ENCODE measurements at regions not wholly inside any gene's neighbourhood (a gene's known extent, or its start where the extent isn't known, plus 50 kb on each side); places are given as distances from the start of the nearest gene placed in this dataset.

DNA sequence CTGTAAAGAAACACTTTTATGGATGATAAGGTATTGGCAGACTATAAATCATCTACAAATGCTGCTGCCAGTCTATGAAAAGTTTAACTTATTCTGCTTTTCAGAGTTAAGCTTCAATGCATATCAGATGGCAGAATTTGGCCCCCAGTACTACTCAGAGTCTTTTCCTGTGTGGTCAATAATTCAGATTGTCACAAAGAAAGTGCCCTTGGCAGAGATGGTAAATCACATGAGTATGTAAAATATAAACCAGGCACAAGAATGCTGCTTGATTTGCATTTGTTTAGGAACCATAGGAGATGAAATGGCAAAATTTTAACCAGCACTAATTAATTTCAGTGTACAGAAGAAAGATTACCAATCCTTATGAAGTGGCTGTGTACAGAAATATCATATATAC is 818.3 kb upstream of the POT1 start:
- no peaks in the 10 kb centered on the region for H3K4me1 ChIP-seq (ENCODE audit: low read depth)
- DNase-seq (no peak), ATAC-seq (no peak)
- peaks cover 6% of the 10 kb centered on the region for H3K9me3 ChIP-seq
- intact Hi-C loops (cut with DNase I, micrococcal nuclease) = no loop called here
- H3K36me3 ChIP-seq (ENCODE audit: low read depth) = no peaks in the 10 kb centered on the region
- no peak overlapping the region for H3K4me3 ChIP-seq
- TF ChIP-seq, protein P1, sequence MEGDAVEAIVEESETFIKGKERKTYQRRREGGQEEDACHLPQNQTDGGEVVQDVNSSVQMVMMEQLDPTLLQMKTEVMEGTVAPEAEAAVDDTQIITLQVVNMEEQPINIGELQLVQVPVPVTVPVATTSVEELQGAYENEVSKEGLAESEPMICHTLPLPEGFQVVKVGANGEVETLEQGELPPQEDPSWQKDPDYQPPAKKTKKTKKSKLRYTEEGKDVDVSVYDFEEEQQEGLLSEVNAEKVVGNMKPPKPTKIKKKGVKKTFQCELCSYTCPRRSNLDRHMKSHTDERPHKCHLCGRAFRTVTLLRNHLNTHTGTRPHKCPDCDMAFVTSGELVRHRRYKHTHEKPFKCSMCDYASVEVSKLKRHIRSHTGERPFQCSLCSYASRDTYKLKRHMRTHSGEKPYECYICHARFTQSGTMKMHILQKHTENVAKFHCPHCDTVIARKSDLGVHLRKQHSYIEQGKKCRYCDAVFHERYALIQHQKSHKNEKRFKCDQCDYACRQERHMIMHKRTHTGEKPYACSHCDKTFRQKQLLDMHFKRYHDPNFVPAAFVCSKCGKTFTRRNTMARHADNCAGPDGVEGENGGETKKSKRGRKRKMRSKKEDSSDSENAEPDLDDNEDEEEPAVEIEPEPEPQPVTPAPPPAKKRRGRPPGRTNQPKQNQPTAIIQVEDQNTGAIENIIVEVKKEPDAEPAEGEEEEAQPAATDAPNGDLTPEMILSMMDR (IDR thresholded peaks at IDR 0.05) = no peak

DNA sequence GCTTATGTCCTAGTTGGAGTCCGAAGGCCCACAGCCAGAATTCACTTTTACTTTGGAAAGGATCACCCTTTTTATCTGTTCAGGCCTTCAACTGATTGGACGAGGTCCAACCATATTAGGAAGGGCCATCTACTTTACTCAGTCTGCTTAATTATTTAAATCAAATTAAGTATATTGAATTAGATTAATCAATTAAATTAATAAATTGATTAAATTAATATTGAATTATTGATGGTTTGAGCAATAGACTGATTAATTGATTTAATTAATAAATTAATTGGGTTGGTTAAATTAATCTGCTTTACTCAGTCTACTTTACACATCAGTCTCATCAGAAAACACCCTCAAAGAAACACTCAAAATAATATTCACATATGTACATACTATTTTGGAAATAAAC is 816.9 kb upstream of the POT1 start:
- H3K36me3 ChIP-seq (ENCODE audit: low read depth) = no peaks in the 10 kb centered on the region
- DNase-seq (no peak), ATAC-seq (no peak)
- intact Hi-C loops (cut with DNase I, micrococcal nuclease) = no loop called here
- TF ChIP-seq, protein P1 (IDR thresholded peaks at IDR 0.05) = no peak
- H3K4me3 ChIP-seq = no peak overlapping the region
- no peaks in the 10 kb centered on the region for H3K4me1 ChIP-seq (ENCODE audit: low read depth)
- peaks cover 6% of the 10 kb centered on the region for H3K9me3 ChIP-seq

DNA sequence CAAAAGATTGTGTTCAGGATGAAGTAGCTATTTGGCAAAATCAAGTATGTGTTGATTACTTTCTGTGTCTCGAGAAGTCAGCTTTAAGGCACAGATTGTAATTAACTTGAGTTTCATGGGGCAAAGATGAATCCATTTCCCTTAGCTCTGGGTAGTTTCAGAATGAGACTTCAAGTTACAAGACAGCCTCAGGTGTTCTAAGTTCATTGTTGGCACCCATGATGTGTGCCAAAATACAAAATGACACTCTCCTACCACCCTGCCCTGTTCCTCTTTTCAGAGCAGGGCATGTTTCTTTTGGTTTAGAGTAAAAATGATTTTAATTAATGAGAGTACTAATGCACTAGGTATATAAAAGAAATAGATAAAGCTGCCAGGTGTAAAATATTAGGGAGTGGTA is 797.6 kb upstream of the POT1 start:
- Histone ChIP-seq H3K4me1 (ENCODE audit: low read depth) (no peaks in the 10 kb centered on the region), H3K9me3 (peaks cover 20% of the 10 kb centered on the region), H3K36me3 (ENCODE audit: low read depth) (no peaks in the 10 kb centered on the region), H3K4me3 (no peak overlapping the region)
- ATAC-seq (no peak), DNase-seq (no peak)
- intact Hi-C loops (cut with DNase I, micrococcal nuclease) = no loop called here
- TF ChIP-seq, protein P1 (IDR thresholded peaks at IDR 0.05) = no peak

DNA sequence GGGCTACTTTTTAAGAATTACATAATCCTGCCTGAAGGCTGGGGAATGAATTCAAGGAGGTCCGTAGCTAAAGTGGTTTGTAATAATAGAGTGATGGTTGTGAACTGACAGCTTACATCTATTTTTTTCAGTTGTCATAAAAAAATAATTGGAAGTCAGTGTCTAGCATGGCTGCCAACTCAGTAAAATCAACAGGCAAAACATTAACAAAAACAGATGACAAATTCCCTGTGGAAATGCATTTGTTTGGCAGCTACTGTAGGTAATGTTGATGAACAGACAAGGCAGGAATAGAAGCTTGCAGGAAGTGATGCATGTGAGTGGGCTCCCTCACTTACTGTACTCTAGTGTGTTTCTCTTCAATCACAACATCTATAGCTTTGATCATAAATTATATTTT is 766.0 kb upstream of the POT1 start:
- H3K4me3 ChIP-seq = no peak overlapping the region
- TF ChIP-seq, protein P1 (IDR thresholded peaks at IDR 0.05) = no peak
- no peaks in the 10 kb centered on the region for H3K4me1 ChIP-seq (ENCODE audit: low read depth)
- DNase-seq (no peak), ATAC-seq (no peak)
- intact Hi-C loops (cut with DNase I, micrococcal nuclease) = no loop called here
- H3K36me3 ChIP-seq (ENCODE audit: low read depth) = no peaks in the 10 kb centered on the region
- H3K9me3 ChIP-seq = no peaks in the 10 kb centered on the region

DNA sequence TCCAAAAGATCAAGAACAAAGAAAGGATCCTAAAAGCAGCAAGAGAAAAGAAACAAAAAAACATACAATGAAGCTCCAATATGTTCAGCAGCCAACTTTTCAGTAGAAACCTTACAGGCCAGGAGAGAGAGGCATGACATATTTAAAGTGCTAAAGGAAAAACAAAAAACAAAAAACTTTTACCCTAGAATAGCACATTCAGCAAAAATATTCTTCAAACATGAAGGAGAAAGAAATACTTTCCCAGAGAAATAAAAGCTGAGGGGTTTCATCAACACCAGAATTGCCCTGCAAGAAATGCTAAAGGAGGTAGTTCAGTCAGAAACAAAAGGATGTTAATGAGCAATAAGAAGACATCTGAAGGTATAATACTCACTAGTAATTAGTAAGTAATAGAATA is 753.5 kb upstream of the POT1 start:
- DNase-seq (no peak), ATAC-seq (no peak)
- Histone ChIP-seq H3K4me3 (no peak overlapping the region), H3K4me1 (ENCODE audit: low read depth) (no peaks in the 10 kb centered on the region), H3K36me3 (ENCODE audit: low read depth) (no peaks in the 10 kb centered on the region), H3K9me3 (peaks cover 2% of the 10 kb centered on the region)
- TF ChIP-seq, protein P1 (IDR thresholded peaks at IDR 0.05) = no peak
- intact Hi-C loops (cut with DNase I, micrococcal nuclease) = no loop called here

DNA sequence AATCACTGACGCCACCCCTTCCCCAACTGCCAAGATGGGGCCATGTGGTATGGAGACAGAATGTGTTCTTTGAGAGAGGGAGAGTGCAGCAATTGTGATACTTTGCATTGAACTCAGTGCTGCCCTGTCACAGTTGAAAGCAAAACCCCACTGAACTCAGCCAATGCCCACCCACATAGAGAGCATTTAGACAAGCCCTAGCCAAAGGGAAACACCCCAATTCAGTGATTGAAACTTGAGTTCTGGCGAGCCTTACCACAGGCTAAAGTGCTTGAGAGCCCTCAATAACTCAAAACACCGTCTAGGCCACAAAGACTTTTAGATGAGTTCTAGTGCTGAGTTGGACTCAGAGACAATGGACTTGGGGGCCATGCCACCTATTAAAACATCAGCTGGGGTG is 751.9 kb upstream of the POT1 start:
- intact Hi-C loops (cut with DNase I, micrococcal nuclease) = no loop called here
- H3K36me3 ChIP-seq (ENCODE audit: low read depth) = no peaks in the 10 kb centered on the region
- no peak for DNase-seq
- H3K9me3 ChIP-seq = peaks cover 2% of the 10 kb centered on the region
- ATAC-seq = no peak
- H3K4me3 ChIP-seq = no peak overlapping the region
- TF ChIP-seq, protein P1 (IDR thresholded peaks at IDR 0.05) = no peak
- no peaks in the 10 kb centered on the region for H3K4me1 ChIP-seq (ENCODE audit: low read depth)

All from mucosa of descending colon (tissue), 3 donors.